Activated CD4-positive, alpha-beta T cell treated with anti-CD3 and anti-CD28 coated beads for 4 hours (primary cell): ENCODE measurements at regions not wholly inside any gene's neighbourhood (a gene's known extent, or its start where the extent isn't known, plus 50 kb on each side); places are given as distances from the start of the nearest gene placed in this dataset.

ENCODE experiments used
- DNase-seq, 2 donors: peaks; one replicate each; pipeline ENCODE4 v3.0.0-alpha.2; 2020

GRCh38 chr17:77421630-77421972 lies 280.8 kb downstream of the SEC14L1 start:
- DNase-seq = no peak

DNA sequence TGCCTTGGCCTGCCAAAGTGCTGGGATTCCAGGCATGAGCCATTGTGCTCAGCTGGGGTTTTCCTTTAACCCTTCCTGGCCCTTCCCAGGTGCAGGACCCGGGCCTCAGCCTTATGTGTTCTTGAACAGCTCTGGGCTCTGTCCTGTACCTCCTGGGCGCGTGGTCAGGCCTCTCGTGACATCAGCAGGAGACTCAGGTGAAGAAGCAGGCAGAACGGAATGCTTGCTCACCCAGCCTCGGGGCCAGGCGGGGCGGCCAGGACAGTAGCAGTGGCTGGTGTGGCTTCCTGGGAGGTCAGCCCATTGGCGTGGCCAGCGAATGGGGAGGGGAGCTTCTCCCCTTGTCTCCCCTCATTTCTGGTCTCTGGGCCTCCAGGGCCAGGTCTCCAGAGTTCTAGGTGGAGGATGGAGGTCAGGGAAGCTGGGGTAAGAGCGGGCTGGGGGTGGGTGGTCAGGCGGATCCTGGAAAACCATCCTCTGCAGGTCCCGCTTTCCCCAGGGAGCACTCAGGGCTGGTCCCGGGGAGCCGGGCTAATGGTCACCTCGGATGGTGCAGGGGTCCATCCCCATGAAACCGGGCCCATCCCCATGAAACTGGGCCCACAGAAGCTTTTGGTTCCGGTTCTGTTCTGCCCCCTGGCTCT lies 281.5 kb downstream of the SEC14L1 start:
- DNase-seq = no peak

- DNase-seq = no peak
These were observed 282.0 kb downstream of the SEC14L1 start for GRCh38 chr17:77422748-77423113.

DNA sequence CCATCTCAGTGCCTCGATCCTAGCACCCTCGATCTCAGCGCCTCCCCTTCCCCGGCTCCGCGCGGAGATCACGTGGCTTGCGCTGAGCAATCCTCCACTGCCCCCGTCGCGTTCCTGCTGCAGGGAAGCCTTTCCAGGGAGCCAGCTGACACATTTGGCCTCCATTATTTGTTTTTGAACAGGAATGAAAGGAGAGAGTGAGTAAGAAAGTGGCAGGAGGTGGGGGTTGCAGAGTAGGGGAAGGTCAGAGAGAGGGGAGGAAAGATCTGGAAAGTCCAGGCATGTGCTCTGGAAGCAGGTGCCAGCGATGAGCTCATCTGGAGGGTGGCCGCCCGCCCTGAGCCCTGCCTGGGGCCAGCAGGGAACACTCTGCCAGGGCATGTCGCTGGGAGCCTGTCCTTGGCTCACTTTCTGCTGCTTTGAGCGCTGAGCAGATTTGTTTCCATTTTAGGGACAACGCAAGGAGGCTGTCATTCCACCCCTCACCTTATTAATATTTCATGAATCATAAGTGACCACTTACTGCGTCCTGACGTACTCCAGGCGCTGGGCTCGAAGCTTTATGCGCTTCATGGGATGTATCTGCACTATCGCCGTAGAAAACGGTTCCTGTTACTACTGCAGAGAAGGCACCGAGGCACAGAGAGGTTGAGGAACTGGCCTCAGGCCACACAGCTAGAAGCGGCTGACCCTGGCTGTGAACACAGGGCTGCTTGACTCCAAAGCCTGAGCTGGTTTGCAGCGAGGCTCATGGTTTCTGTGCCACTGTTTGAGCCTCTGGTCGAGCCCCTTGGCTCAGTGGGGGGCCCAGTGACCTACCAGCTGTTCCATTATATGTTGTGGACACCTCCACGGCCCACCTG lies 283.1 kb downstream of the SEC14L1 start:
- no peak for DNase-seq

DNA sequence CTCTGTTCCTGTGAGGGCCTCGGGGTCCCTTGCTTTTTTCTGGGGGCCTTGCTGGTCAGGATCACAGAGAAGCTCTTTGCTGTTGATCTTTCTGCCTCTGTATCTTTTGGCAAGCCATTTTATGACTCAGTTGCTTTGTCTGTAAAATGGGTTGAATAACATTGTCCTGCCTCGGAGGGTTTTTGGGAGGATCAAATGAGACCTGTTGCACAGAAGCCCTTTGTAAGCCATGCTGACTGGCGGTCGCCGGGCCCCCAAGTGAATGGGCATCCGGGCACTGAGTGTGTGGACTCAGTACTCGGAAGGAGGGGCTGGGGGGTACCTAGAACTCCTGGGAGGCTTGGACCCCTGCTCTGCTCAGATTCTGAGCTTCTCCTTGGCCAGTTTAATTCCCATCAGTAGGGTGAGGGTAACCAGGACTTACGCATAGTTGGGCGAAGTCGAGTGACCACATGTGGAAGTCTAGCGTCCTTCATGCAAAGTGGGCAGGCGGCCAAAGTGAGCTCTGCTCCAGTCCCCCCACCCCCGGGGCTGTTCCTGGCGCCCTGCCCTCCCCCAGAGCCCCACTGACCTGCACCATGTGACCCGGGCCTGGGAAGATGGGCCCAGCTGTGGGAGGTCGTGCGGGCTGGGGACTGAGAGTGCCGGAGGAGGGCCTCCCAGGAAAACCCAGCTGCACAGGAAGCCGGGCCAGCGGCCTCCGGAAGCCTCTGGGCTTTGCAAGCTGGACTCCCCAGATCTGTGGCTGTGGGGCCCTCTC lies 284.0 kb downstream of the SEC14L1 start:
- no peak for DNase-seq

DNA sequence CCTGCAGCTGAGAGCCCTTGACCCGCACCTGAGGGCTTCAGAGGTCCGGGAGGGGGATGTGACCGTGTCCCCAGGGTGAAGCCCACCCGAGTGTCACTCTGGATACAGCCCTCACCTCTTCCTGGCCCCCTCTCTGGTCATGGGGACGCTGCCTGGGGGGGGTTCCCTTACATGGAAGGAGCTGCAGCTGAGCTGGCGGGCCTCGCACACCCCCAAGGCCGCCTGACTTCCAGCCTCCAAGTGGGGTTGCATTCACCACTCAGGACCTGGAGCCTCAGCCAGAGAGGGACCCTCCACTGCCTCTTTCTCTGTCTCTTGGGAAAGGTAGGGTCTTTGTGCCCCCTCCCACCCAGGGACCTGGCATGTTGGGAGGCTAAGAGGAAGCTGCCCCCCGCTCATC lies 284.6 kb downstream of the SEC14L1 start:
- DNase-seq = no peak

DNA sequence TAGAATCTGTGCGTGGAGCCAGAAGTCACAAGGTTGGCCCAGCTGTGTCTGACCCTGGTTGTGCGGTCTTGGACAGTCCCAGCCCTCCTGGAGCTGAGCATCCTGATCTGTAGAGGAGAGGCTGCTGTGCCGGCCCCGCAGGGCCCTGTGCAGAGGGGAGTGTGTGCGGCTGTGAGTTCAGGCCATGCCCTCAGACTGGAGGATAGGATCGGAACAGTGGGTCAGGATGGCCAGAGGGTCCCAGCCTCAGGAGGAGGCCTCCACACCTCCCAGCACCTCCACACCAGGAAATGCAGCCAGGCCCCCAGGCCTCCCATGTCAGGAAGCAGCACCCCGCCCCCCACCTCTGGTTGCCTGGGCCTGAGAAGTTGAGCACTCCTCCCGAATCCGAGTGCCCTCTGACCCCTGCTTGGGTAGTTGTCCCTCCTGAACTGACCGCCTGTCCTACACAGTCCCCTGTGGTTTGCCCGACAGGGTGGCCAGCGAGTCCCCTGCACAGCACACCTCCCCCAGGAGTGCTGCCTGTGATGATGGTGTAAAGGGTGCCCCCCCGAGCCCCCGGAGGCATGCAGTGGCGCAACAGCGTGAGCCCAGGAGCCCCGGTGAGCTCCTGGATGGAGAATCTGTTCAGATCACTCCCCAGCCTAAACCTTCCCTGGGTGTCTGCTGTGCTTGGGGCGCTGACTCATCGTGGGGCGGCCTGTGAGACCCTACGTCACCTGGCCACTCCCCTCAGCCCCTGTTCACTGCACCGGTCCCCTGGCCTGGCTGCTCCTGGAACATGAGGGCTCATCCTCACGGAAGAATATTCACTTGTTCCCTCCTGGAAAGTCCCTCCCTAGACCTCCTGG lies 285.2 kb downstream of the SEC14L1 start:
- peak in 1 of 2 donors; percentile 83 for DNase-seq

- no peak for DNase-seq
These were observed 286.1 kb downstream of the SEC14L1 start for GRCh38 chr17:77426676-77427386.

GRCh38 chr17:77427391-77427991 lies 286.7 kb downstream of the SEC14L1 start:
- no peak for DNase-seq

DNA sequence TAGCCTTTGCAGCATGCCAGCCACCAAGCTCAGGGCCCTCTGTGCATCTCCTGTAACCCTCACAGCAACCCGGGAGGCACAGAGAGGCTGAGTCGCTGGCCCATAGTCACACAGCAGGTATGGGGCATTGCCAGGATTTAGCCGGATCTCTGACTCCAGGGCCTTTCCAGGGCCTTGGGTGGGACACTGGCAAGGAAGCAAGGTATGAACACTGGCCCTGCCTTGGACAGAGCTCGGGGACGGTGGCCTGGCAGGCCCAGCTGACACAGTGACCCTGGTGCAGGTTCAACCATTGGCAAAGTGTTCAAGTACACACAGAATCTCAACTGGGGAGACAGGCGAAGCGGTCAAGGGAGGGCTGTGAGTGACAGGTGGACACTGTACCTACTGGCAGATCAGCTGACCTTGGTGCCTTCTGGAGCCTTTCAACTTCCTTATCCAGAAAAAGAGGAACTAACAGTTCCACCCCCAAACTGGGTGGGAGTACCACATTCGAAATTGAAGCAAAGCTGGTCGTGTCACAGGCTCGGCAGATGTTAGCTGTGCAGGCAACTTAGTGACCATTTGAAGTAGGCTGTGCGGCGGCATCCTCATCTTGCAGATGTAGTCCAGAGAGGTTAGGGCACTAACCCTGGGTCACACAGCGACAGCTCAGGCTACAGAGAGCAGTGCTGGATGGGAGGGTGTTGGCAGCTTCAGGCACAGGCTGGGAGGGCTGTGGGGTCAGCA lies 287.4 kb downstream of the SEC14L1 start:
- no peak for DNase-seq

DNA sequence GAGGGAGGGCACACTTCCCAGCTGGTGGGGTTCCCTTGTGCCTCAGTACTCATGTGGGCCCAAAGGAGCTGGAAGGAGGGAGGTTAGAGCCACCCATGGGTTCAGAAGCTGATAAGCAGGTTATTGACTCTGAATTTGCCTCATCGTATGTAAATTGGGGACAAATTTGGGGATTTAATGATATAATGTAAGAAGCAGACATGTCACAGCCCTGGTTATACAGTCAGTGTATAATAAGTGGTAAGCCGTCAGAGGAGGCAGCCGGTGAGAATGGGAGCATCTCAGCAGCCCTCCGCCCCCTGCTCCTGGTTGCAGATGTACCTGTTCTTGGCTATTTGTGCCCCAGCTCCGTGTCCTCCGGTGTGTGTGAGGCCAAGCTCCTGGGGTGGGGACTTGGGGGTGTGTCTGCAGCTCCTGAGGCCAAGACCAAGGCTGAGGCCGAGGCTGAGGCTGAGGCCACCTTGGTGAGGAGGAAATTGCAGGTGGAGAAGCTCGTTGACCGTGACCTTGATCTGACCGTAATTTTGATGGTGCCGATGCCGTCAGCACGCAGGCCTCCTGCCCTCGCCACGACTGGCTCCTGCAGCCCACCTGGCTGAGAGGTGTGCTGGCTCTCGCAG lies 288.1 kb downstream of the SEC14L1 start:
- DNase-seq = no peak

DNA sequence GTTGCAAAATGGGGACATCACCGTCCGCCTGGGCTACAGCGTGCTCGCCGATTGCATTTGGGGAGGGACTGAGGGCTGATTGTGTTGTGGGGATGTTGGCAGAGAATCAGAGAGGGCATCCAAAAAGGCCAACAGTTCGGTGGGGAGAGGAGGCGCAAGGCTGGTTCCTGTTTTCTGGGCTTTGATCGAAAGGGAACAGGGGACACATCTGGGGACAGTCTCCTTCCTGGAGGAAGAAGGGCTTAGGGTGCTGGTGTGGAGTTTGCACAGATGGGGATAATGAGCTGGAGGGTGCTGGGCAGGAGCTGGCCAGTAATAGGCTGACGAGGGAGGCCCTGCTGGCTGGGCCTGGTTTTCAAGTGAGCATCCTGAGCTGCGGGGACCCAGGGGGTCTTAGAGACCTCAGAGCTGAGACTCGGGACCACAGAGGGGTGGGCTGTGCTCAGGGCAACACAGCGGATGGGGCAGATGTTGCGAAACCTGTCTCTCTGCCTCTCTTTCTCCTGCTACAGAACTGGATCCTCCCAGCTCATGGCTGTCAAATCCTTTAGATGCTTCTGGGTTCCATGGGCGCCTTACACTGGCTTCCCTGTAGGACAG lies 288.7 kb downstream of the SEC14L1 start:
- no peak for DNase-seq

DNA sequence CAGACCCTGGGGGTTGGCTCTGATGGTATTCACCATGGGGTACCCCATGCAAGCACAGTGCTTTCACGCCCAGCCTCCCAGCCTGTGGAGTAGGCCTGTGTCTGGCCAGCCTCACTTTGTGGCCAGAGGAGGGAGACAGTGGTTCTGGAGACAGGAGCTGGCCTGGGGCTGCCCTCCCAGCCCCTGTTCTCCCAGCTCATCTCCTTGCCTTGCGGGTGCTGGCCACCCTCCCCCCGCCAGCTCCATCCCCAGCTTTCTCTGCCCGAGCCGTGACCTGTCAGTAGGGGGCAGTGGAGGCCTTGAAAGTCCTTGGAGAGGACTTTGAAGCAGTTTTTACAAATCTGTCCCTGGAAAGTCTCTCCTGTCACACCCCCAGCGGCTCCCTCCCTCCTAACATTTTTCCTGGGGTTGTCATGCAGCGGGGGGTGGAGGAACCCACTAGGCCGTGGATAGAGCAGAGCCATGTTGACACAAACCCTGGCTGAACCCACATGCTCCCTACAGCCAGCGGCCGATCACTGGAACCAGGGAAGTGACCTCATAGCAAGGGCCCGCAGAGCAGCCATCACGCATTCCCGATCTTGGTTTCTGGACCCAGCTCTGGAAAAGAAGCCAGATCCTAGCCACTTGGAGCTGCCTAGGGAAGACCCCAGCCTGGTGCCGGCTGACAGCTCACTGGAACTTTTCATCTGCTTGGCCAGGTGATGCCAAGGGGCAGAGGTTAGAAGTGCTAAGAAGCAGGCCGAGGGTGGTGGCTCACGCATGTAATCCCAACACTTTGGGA lies 289.4 kb downstream of the SEC14L1 start:
- peak; percentile 83 to 94 for DNase-seq

GRCh38 chr17:77432034-77432661 lies 291.4 kb downstream of the SEC14L1 start:
- DNase-seq = no peak

- DNase-seq = no peak
These were observed 292.0 kb downstream of the SEC14L1 start for GRCh38 chr17:77432742-77433141.

DNA sequence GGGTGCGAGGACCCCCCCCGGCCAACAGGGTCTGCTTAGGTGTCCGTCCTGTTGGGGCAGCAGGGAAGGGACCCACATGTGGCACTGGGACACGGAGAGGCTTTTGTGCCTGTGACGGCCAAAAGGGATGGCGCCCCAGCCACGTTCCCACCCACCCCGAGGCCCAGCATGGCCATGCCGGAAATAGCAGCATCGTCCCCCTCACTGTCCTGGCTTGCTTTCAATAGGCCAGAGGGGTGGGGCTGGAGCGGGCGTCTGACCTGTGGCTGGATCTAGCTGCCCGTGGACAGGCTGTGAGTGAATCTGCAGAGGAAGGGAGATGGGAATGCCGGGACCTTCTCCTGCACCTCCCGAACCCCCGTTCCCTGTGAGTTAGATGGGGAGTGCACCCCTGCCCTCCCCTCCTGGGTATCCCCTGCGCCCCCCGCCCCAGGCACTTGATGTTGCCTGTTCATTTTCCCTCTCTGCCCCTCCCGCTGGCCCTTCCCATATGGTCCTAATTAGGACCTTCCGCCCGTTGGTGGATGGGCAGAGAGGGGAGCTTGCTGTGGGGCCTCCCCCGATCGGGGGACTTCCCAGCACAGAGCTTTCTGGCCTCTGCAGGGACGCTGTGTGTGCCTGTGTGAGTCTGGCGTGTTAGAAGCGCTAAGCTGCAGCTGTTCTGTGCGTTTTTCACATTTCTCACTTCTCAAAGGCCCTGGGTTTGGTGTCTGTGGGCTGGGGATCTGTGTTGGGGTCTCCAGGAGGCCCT lies 292.8 kb downstream of the SEC14L1 start:
- DNase-seq = peak in 1 of 2 donors; percentile 31

DNA sequence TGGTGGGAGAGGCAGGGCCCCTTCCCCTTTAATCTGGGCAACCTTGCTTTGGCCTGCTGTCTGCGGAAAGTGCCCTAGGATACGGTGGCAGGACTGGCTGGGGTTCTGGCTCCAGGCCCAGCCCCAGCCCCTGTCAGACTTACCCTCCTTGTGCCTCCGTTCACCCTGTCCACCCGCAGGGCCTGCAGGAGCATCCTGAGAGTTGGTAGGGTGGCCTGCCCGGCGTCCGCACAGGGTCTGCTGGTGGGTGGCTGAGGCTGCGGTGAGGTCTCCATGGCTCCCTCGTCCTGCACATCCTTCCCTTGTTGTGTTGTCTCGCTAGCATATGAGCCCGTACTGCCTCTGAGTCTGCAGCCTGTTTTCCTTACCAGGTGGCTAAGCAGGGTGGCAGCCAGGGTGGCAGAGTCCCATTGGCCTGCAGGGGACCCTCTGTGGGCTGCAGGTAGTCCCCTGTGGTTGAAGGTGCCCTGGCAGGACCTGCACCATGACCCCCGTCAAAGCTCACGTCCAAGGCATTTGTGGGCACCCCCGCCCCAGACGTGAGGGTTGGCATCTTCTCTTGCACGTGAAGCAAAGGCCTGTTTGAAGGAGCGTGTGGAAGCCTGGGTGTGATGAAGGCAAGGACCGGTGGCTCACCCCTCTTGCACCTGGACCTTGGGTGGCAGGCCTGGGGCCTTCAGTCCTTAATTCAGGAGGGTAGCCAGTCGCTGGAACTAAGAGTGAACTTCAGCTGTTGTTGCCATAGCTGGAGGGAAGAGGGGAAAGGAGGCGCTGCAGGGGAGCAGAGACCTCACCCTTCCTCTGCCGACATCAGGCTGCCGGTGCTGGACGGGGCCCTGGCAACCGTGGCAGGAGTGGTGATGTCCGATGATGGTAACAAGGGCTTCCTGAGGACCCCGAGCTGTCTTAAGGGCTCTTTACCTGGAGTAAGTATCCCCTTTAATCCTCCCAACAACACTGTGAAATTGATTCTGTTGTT lies 293.7 kb downstream of the SEC14L1 start:
- DNase-seq = no peak
